ENCODE measurements at regions not wholly inside any gene's neighbourhood (a gene's known extent, or its start where the extent isn't known, plus 50 kb on each side); places are given as distances from the start of the nearest gene placed in this dataset.

DNA sequence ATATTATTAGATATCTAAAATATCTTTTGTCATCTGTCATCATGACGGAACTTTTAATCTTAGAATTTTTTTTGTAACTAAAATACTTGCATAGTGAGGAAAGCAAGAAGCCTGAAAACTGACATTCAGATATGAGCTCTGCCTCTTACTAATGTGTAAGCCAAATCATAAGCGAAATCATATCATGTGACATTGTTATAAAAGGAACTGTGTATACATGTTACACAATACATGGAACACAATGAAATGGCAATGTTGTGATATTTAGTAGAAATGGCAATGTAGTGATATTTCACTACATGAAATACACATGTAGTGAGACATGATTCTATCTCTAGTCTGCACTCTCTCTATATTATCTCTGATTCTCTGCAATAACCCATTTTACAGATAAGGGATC is 1016.4 kb upstream of the PIK3C3 start:
- TF ChIP-seq POLR2A (IDR thresholded peaks at IDR 0.05; ENCODE audit: low read depth, low read length) = no peak
- TF ChIP-seq, protein P1, sequence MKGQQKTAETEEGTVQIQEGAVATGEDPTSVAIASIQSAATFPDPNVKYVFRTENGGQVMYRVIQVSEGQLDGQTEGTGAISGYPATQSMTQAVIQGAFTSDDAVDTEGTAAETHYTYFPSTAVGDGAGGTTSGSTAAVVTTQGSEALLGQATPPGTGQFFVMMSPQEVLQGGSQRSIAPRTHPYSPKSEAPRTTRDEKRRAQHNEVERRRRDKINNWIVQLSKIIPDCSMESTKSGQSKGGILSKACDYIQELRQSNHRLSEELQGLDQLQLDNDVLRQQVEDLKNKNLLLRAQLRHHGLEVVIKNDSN (IDR thresholded peaks at IDR 0.05; ENCODE audit: borderline replicate concordance, extremely low read length, insufficient read depth, low read depth, low read length) = no peak
- no peak for TF ChIP-seq CREB1 (IDR thresholded peaks at IDR 0.05; ENCODE audit: low read depth)
- TF ChIP-seq, protein P2, sequence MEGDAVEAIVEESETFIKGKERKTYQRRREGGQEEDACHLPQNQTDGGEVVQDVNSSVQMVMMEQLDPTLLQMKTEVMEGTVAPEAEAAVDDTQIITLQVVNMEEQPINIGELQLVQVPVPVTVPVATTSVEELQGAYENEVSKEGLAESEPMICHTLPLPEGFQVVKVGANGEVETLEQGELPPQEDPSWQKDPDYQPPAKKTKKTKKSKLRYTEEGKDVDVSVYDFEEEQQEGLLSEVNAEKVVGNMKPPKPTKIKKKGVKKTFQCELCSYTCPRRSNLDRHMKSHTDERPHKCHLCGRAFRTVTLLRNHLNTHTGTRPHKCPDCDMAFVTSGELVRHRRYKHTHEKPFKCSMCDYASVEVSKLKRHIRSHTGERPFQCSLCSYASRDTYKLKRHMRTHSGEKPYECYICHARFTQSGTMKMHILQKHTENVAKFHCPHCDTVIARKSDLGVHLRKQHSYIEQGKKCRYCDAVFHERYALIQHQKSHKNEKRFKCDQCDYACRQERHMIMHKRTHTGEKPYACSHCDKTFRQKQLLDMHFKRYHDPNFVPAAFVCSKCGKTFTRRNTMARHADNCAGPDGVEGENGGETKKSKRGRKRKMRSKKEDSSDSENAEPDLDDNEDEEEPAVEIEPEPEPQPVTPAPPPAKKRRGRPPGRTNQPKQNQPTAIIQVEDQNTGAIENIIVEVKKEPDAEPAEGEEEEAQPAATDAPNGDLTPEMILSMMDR (IDR thresholded peaks at IDR 0.05 in 2 of 3, conservative IDR thresholded peaks at IDR 0.05 in 1 of 3; ENCODE audit: control insufficient read depth in 2 of 3, extremely low read depth in 1 of 3, insufficient read depth in 1 of 3, low read depth in 3 of 3, low read length in 3 of 3) = no peak
- TF ChIP-seq EZH2 (IDR thresholded peaks at IDR 0.05; ENCODE audit: borderline replicate concordance, control insufficient read depth, low read depth, low read length) = no peak
- TF ChIP-seq, protein P3, sequence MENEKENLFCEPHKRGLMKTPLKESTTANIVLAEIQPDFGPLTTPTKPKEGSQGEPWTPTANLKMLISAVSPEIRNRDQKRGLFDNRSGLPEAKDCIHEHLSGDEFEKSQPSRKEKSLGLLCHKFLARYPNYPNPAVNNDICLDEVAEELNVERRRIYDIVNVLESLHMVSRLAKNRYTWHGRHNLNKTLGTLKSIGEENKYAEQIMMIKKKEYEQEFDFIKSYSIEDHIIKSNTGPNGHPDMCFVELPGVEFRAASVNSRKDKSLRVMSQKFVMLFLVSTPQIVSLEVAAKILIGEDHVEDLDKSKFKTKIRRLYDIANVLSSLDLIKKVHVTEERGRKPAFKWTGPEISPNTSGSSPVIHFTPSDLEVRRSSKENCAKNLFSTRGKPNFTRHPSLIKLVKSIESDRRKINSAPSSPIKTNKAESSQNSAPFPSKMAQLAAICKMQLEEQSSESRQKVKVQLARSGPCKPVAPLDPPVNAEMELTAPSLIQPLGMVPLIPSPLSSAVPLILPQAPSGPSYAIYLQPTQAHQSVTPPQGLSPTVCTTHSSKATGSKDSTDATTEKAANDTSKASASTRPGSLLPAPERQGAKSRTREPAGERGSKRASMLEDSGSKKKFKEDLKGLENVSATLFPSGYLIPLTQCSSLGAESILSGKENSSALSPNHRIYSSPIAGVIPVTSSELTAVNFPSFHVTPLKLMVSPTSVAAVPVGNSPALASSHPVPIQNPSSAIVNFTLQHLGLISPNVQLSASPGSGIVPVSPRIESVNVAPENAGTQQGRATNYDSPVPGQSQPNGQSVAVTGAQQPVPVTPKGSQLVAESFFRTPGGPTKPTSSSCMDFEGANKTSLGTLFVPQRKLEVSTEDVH (IDR thresholded peaks at IDR 0.05; ENCODE audit: low read depth, partially characterized antibody) = no peak
- no peak for TF ChIP-seq TCF7 (IDR thresholded peaks at IDR 0.05; ENCODE audit: borderline replicate concordance)
- no peak for TF ChIP-seq CBFB (IDR thresholded peaks at IDR 0.05; ENCODE audit: low read depth)
- TF ChIP-seq, protein P4, sequence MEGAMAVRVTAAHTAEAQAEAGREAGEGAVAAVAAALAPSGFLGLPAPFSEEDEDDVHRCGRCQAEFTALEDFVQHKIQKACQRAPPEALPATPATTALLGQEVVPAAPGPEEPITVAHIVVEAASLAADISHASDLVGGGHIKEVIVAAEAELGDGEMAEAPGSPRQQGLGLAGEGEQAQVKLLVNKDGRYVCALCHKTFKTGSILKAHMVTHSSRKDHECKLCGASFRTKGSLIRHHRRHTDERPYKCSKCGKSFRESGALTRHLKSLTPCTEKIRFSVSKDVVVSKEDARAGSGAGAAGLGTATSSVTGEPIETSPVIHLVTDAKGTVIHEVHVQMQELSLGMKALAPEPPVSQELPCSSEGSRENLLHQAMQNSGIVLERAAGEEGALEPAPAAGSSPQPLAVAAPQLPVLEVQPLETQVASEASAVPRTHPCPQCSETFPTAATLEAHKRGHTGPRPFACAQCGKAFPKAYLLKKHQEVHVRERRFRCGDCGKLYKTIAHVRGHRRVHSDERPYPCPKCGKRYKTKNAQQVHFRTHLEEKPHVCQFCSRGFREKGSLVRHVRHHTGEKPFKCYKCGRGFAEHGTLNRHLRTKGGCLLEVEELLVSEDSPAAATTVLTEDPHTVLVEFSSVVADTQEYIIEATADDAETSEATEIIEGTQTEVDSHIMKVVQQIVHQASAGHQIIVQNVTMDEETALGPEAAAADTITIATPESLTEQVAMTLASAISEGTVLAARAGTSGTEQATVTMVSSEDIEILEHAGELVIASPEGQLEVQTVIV (IDR thresholded peaks at IDR 0.05; ENCODE audit: borderline replicate concordance, partially characterized antibody) = no peak

All from GM12878 (cell line).